ENCODE measurements at regions not wholly inside any gene's neighbourhood (a gene's known extent, or its start where the extent isn't known, plus 50 kb on each side); places are given as distances from the start of the nearest gene placed in this dataset.
"Not testable (repeated sequence)": the region's sequence is repeated elsewhere in the genome, so short reads cannot be mapped to it uniquely, and the experiment has no call there.

DNA sequence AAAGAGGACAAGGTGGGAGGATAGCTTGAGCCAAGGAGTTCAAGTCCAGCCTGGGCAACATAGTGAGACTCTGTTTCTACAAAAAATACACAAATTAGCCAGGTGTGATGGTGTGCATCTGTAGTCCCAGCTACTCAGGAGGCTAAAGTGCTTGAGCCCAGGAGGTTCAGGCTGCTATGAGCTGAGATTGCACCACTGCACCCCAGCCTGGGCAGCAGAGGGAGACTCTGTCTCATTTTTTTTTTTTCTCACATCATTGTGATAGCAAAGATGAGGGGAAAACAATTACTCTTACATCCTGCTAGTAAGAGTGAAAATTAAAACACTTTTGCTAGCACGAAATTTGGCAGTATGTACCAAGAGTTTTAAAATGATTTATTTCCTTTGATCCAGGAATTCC is 463.7 kb downstream of the TMEM135 start:
- Mint-ChIP-seq H3K4me3 (ENCODE audit: unreplicated experiment) (no peak overlapping the region), H3K36me3 (ENCODE audit: low read depth, unreplicated experiment) (no peaks in the 10 kb centered on the region), H3K4me1 (ENCODE audit: low read depth, unreplicated experiment) (no peaks in the 10 kb centered on the region), H3K27me3 (ENCODE audit: low read depth, unreplicated experiment) (peaks cover 4% of the 10 kb centered on the region), H3K27ac (ENCODE audit: unreplicated experiment) (no peak overlapping the region), H3K9me3 (ENCODE audit: unreplicated experiment) (peaks cover 2% of the 10 kb centered on the region)
- H3K79me2 ChIP-seq (ENCODE audit: insufficient read depth, low read length): no peaks in the 10 kb centered on the region
- H3K4me2 ChIP-seq (ENCODE audit: low read length): no peak overlapping the region
- H3K4me3 ChIP-seq (ENCODE audit: insufficient read depth, low read depth, low read length): no peak overlapping the region
- TF ChIP-seq EZH2 (IDR thresholded peaks at IDR 0.05; ENCODE audit: insufficient read depth, low read length) (no peak), CTCF (IDR thresholded peaks at IDR 0.05; ENCODE audit: insufficient read depth, low read depth, low read length) (no peak)
- DNase-seq (ENCODE audit: low read depth) (no peak), FAIRE-seq (no peak)
- no peak overlapping the region for H3K9ac ChIP-seq (ENCODE audit: low read length)
- no peaks in the 10 kb centered on the region for H3K36me3 ChIP-seq (ENCODE audit: insufficient read depth, low read length)
- H4K20me1 ChIP-seq (ENCODE audit: insufficient read depth, low read length): no peaks in the 10 kb centered on the region
- no peaks in the 10 kb centered on the region for H3K4me1 ChIP-seq (ENCODE audit: insufficient read depth, low read length)
- H2AFZ ChIP-seq (ENCODE audit: low read depth, low read length): no peak overlapping the region
- no peak overlapping the region for H3K27ac ChIP-seq (ENCODE audit: low read depth, low read length)
- H3K9me3 ChIP-seq (ENCODE audit: insufficient read depth, low read depth, low read length): no peaks in the 10 kb centered on the region
- H3K27me3 ChIP-seq (ENCODE audit: insufficient read depth, low read length): no peaks in the 10 kb centered on the region

DNA sequence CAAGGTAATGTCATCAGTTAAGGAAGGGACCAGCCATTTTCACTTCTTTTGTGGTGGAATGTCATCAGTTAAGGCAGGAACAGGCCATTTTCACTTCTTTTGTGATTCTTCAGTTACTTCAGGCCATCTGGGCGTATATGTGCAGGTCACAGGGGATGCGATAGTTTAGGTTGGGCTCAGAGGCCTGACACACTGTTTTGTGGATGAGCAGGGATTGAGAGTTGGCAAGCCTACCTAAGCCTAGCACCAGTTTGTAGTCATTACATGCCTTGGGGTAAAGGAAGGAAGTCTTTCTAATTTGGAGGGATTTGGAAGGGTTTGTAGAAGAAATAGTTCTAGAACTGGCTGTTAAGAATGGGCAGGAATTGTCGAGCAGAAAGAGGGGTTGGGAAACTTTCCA is 457.2 kb downstream of the TMEM135 start:
- H3K4me1 ChIP-seq (ENCODE audit: insufficient read depth, low read length); H3K27me3 ChIP-seq (ENCODE audit: insufficient read depth, low read length); H3K79me2 ChIP-seq (ENCODE audit: insufficient read depth, low read length); H3K27ac ChIP-seq (ENCODE audit: low read depth, low read length); H3K4me2 ChIP-seq (ENCODE audit: low read length); H2AFZ ChIP-seq (ENCODE audit: low read depth, low read length); DNase-seq (ENCODE audit: low read depth); H4K20me1 ChIP-seq (ENCODE audit: insufficient read depth, low read length); H3K27me3 Mint-ChIP-seq (ENCODE audit: low read depth, unreplicated experiment); H3K4me3 ChIP-seq (ENCODE audit: insufficient read depth, low read depth, low read length); H3K27ac Mint-ChIP-seq (ENCODE audit: unreplicated experiment); FAIRE-seq; H3K9ac ChIP-seq (ENCODE audit: low read length); H3K4me1 Mint-ChIP-seq (ENCODE audit: low read depth, unreplicated experiment); H3K9me3 Mint-ChIP-seq (ENCODE audit: unreplicated experiment); H3K4me3 Mint-ChIP-seq (ENCODE audit: unreplicated experiment); H3K36me3 Mint-ChIP-seq (ENCODE audit: low read depth, unreplicated experiment); H3K9me3 ChIP-seq (ENCODE audit: insufficient read depth, low read depth, low read length); H3K36me3 ChIP-seq (ENCODE audit: insufficient read depth, low read length): not testable (repeated sequence)

DNA sequence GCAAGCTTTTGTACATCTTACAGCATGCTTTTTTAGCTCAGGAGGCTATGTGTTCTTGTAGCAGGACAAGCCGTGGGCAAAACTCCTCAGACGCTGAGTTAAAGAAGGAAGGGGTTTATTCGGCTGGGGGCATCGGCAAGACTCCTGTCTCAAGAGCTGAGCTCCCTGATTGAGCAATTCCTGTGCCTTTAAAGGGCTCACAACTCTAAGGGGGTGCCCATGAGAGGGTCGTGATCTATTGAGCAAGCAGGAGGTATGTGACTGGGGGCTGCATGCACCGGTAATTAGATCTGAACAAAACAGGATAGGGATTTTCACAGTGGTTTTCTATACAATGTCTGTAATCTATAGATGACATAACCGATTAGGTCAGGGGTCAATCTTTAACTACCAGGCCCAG is 456.3 kb downstream of the TMEM135 start:
- not testable (repeated sequence) for H3K4me3 ChIP-seq (ENCODE audit: insufficient read depth, low read depth, low read length); H3K36me3 ChIP-seq (ENCODE audit: insufficient read depth, low read length); H2AFZ ChIP-seq (ENCODE audit: low read depth, low read length); H3K9me3 Mint-ChIP-seq (ENCODE audit: unreplicated experiment); H3K4me1 ChIP-seq (ENCODE audit: insufficient read depth, low read length); H3K4me3 Mint-ChIP-seq (ENCODE audit: unreplicated experiment); DNase-seq (ENCODE audit: low read depth); H4K20me1 ChIP-seq (ENCODE audit: insufficient read depth, low read length); H3K4me1 Mint-ChIP-seq (ENCODE audit: low read depth, unreplicated experiment); H3K79me2 ChIP-seq (ENCODE audit: insufficient read depth, low read length); H3K9me3 ChIP-seq (ENCODE audit: insufficient read depth, low read depth, low read length); H3K27me3 Mint-ChIP-seq (ENCODE audit: low read depth, unreplicated experiment); H3K27me3 ChIP-seq (ENCODE audit: insufficient read depth, low read length); H3K36me3 Mint-ChIP-seq (ENCODE audit: low read depth, unreplicated experiment); FAIRE-seq; H3K27ac ChIP-seq (ENCODE audit: low read depth, low read length); H3K4me2 ChIP-seq (ENCODE audit: low read length); H3K9ac ChIP-seq (ENCODE audit: low read length)
- peak overlapping the region; percentile 14 for H3K27ac Mint-ChIP-seq (ENCODE audit: unreplicated experiment)

DNA sequence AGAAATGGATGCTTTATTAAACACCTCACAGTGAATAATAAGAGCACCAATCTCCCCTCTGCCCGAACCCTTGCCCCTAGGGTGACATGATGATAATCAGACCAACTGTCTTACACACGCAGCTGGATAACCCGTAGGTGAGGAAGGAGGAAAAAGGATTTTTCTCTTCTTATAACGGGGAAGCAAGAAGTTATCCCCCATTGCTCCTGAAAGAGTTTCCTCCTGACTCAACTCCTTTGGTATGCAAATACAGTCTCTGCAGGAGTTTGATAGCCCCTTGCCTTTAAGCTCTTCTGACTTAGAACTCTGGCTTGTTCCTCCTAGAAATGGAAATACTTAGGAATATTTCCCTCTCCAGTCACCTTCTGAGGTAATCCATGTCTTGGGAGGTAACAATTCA is 455.8 kb downstream of the TMEM135 start:
- no peaks in the 10 kb centered on the region for H3K27me3 ChIP-seq (ENCODE audit: insufficient read depth, low read length)
- peak overlapping the region; percentile 52 for H3K4me2 ChIP-seq (ENCODE audit: low read length)
- H3K4me1 Mint-ChIP-seq (ENCODE audit: low read depth, unreplicated experiment): peaks cover 4% of the 10 kb centered on the region
- no peaks in the 10 kb centered on the region for H3K36me3 Mint-ChIP-seq (ENCODE audit: low read depth, unreplicated experiment)
- peak overlapping the region; percentile 20 for H2AFZ ChIP-seq (ENCODE audit: low read depth, low read length)
- DNase-seq (ENCODE audit: low read depth): peak; percentile 40
- H3K27ac Mint-ChIP-seq (ENCODE audit: unreplicated experiment): no peak overlapping the region
- H3K9ac ChIP-seq (ENCODE audit: low read length): no peak overlapping the region
- no peak overlapping the region for H3K27ac ChIP-seq (ENCODE audit: low read depth, low read length)
- H4K20me1 ChIP-seq (ENCODE audit: insufficient read depth, low read length): no peaks in the 10 kb centered on the region
- H3K4me3 Mint-ChIP-seq (ENCODE audit: unreplicated experiment): no peak overlapping the region
- peaks cover 4% of the 10 kb centered on the region for H3K9me3 Mint-ChIP-seq (ENCODE audit: unreplicated experiment)
- H3K79me2 ChIP-seq (ENCODE audit: insufficient read depth, low read length): no peaks in the 10 kb centered on the region
- TF ChIP-seq CTCF (IDR thresholded peaks at IDR 0.05; ENCODE audit: insufficient read depth, low read depth, low read length): no peak
- no peak for TF ChIP-seq EZH2 (IDR thresholded peaks at IDR 0.05; ENCODE audit: insufficient read depth, low read length)
- H3K4me1 ChIP-seq (ENCODE audit: insufficient read depth, low read length): no peaks in the 10 kb centered on the region
- no peaks in the 10 kb centered on the region for H3K36me3 ChIP-seq (ENCODE audit: insufficient read depth, low read length)
- peaks cover 7% of the 10 kb centered on the region for H3K27me3 Mint-ChIP-seq (ENCODE audit: low read depth, unreplicated experiment)
- peak; percentile 20 for FAIRE-seq
- no peak overlapping the region for H3K4me3 ChIP-seq (ENCODE audit: insufficient read depth, low read depth, low read length)
- H3K9me3 ChIP-seq (ENCODE audit: insufficient read depth, low read depth, low read length): no peaks in the 10 kb centered on the region
